GM20000 (cell line): ENCODE measurements at regions not wholly inside any gene's neighbourhood (a gene's known extent, or its start where the extent isn't known, plus 50 kb on each side); places are given as distances from the start of the nearest gene placed in this dataset.

Experiments
- DNase-seq: peaks from one replicate; pipeline ENCODE4 v3.0.0; 2012; ENCODE audit warnings: low spot score
- TF ChIP-seq, protein P1 (sequence below): IDR thresholded peaks from 2 replicates; pipeline ENCODE4 v1.5.1; 2012; ENCODE audit warnings: mild to moderate bottlenecking, control low read depth; ENCODE audit errors: extremely low read depth, missing control alignments

- TF ChIP-seq, protein P1, sequence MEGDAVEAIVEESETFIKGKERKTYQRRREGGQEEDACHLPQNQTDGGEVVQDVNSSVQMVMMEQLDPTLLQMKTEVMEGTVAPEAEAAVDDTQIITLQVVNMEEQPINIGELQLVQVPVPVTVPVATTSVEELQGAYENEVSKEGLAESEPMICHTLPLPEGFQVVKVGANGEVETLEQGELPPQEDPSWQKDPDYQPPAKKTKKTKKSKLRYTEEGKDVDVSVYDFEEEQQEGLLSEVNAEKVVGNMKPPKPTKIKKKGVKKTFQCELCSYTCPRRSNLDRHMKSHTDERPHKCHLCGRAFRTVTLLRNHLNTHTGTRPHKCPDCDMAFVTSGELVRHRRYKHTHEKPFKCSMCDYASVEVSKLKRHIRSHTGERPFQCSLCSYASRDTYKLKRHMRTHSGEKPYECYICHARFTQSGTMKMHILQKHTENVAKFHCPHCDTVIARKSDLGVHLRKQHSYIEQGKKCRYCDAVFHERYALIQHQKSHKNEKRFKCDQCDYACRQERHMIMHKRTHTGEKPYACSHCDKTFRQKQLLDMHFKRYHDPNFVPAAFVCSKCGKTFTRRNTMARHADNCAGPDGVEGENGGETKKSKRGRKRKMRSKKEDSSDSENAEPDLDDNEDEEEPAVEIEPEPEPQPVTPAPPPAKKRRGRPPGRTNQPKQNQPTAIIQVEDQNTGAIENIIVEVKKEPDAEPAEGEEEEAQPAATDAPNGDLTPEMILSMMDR: no peak
- DNase-seq: no peak
These were observed 337.0 kb upstream of the NCAM2 start for GRCh38 chr21:20661246-20661645.

GRCh38 chr21:20661745-20662422 lies 336.3 kb upstream of the NCAM2 start:
- TF ChIP-seq, protein P1: no peak
- no peak for DNase-seq

- no peak for DNase-seq
- TF ChIP-seq, protein P1: no peak
These were observed 335.7 kb upstream of the NCAM2 start for GRCh38 chr21:20662514-20662913.

DNA sequence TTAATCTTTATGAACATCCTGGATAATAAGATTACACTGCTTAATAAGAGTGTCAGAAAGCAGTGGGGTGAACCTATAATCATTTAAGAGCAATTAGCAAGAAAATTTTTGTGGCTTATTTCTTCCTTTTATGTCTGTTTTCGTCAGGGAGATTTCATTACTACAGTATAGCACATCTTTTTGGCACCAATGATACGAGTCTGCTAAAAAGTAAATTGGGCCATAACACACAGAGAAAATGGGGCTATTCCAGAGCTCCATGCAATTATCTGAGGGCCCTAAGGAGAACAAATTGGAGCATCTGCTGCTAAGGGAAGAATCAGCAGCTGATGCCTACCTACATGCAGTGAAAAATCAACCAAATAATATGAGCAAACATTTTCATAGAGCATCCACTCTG lies 330.3 kb upstream of the NCAM2 start:
- TF ChIP-seq, protein P1: no peak
- no peak for DNase-seq

DNA sequence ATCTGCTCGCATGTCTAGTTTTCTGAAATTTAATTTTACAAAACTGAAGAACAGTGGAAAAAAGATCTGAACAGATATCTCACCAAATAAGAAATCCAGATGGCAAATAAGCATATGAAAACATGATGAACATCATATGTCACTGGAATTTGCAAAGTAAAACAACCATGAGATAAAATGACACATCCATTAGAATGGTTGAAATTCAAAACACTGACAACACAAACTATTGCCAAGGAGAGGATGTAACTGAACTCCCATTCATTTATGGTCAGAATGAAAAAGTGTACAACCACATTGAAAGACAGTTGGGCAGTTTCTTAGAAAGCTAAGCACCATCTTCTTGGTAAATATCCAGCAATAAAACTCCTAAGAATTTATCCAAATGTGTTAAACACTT lies 312.7 kb upstream of the NCAM2 start:
- TF ChIP-seq, protein P1: no peak
- no peak for DNase-seq

DNA sequence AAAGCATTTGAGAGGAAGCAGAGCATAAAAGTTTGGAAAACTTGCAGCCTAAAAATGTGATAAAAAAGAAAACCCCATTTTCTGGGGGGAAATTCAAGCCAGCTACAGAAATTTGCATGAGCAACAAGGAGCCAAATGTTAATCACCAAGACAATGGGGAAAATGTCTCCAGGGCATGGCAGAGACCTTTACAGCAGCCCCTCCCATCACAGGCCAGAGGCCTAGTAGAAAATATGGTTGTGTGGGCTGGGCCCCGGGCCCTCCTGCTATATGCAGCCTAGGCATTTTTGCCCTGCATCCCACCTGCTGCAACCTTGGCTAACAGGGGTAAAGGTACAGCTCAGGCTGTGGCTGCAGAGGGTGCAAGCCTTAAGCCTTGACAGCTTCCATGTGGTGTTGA lies 299.6 kb upstream of the NCAM2 start:
- TF ChIP-seq, protein P1: no peak

DNA sequence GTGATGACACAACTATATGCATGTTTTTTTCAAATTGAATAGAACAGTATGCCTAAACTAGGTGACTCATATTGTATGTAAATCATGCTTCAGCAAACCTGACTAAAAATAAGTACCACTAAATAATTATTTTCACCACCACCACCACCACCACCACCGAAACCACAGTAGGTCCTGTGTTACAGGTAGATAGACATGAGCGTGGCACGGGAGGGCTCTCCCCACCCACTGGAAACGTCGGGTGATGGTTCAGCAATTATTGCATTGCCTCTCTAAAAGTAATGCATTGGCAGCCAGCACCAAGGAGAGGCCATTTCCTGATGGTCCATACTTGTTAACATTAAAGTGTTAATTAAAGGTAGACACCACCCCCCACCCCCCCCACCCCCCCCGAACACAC lies 297.0 kb upstream of the NCAM2 start:
- TF ChIP-seq, protein P1: no peak
- no peak for DNase-seq

More for the DNA sequence above, 299.6 kb upstream of the NCAM2 start:
- DNase-seq: no peak
